ELF-1 (cell line): ENCODE measurements at regions not wholly inside any gene's neighbourhood (a gene's known extent, or its start where the extent isn't known, plus 50 kb on each side); places are given as distances from the start of the nearest gene placed in this dataset.

Source experiments
- DNase-seq: peaks from one replicate; pipeline ENCODE4 v3.0.0-alpha.2; 2016; ENCODE audit warnings: low read depth, low spot score

- DNase-seq = no peak
Observed at GRCh38 chr5:171601266-171601881, 181.9 kb downstream of the FGF18 start.

GRCh38 chr5:171603591-171603990 lies 182.0 kb upstream of the SMIM23 start:
- DNase-seq = no peak

- DNase-seq = no peak
Observed at GRCh38 chr5:171604195-171604594, 181.4 kb upstream of the SMIM23 start.

- no peak for DNase-seq
Observed at GRCh38 chr5:171606414-171607024, 179.1 kb upstream of the SMIM23 start.

- no peak for DNase-seq
Observed at GRCh38 chr5:171607863-171608262, 177.8 kb upstream of the SMIM23 start.

- DNase-seq = no peak
Observed at GRCh38 chr5:171609806-171610452, 175.7 kb upstream of the SMIM23 start.

GRCh38 chr5:171610686-171611085 lies 174.9 kb upstream of the SMIM23 start:
- DNase-seq = no peak

GRCh38 chr5:171612749-171613148 lies 172.9 kb upstream of the SMIM23 start:
- no peak for DNase-seq

- DNase-seq = no peak
Observed at GRCh38 chr5:171614511-171614910, 171.1 kb upstream of the SMIM23 start.

- peak; percentile 88 for DNase-seq
Observed at GRCh38 chr5:171614971-171615653, 170.5 kb upstream of the SMIM23 start.

- peak; percentile 35 for DNase-seq
Observed at GRCh38 chr5:171615705-171616640, 169.6 kb upstream of the SMIM23 start.

- DNase-seq = no peak
Observed at GRCh38 chr5:171617266-171617665, 168.4 kb upstream of the SMIM23 start.

- DNase-seq = no peak
Observed at GRCh38 chr5:171617817-171618591, 167.6 kb upstream of the SMIM23 start.

- no peak for DNase-seq
Observed at GRCh38 chr5:171619196-171619595, 166.4 kb upstream of the SMIM23 start.

GRCh38 chr5:171619744-171620143 lies 165.9 kb upstream of the SMIM23 start:
- no peak for DNase-seq

- no peak for DNase-seq
Observed at GRCh38 chr5:171622010-171622409, 163.6 kb upstream of the SMIM23 start.

- DNase-seq = no peak
Observed at GRCh38 chr5:171623107-171623506, 162.5 kb upstream of the SMIM23 start.

GRCh38 chr5:171623551-171624097 lies 162.0 kb upstream of the SMIM23 start:
- peak; percentile 97 for DNase-seq

- DNase-seq = no peak
Observed at GRCh38 chr5:171624396-171624795, 161.2 kb upstream of the SMIM23 start.

- no peak for DNase-seq
Observed at GRCh38 chr5:171625646-171626045, 160.0 kb upstream of the SMIM23 start.
